Jurkat, Clone E6-1 (cell line): ENCODE measurements at regions not wholly inside any gene's neighbourhood (a gene's known extent, or its start where the extent isn't known, plus 50 kb on each side); places are given as distances from the start of the nearest gene placed in this dataset.

Experiments
- DNase-seq: peaks from one replicate; pipeline ENCODE4 v3.0.0-alpha.2; 2011; ENCODE audit warnings: low read depth, low spot score
- H3K4me3 ChIP-seq: 2 replicates; pipeline ENCODE4 v1.5.1; 2011; ENCODE audit warnings: mild to moderate bottlenecking, low read length, control low read depth, moderate library complexity

DNA sequence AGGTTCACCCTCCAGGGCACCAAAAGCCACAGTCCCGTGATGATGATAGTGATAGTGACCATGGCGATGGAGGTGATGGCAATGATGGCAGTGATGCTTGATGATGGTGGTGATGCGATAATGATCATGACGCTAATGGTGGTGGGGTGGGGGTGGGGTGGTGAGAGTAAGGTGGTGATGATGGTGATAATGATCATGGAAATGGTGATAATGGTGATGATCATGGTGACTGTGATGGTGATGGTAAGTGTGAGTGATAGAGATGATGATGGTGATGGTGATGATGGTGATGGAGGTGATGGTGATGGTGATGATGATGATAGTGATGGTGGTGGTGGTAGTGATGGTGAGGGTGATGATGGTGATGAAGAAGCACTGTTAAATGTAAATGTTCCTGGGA is 96.9 kb downstream of the SYNE3 start:
- no peak overlapping the region for H3K4me3 ChIP-seq
- no peak for DNase-seq

DNA sequence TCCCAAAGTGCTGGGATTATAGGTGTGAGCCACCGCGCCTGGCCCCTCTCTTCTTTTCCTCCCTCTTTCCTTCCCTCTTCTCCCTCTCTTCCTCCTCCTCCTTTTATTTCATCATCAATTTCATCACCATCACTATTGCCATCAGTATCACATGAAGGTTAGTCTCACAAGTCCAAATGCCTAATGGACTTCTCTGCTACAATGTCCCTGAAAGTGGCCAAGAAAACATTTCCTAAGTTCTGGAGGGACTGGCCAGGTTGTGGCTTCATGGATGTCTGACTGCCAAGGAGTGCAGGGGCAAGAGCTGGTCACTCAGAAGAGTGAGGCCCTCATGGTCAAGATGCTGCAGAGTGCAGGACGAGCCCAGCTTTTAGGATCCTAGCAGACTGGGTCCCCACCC is 97.6 kb downstream of the SYNE3 start:
- DNase-seq, result no peak

DNA sequence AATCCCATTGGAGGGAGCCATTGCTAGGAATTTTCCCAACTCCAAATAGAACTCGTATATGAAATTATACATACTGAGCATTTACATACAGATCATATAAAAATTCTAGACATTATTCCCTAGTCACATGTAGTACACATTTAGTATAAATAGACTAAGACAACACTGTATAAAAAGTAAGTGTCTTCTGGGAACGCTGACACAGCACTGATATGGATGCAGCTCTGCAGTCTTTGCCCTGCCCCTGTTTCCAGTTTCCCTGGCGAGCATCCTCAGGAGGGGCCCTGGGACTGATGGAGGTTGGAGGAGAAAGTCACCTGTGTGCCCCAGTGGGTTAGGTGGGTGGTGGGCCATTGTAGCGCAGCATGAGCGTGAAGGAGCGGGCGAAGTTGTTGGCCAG is 97.8 kb upstream of the CLMN start:
- no peak overlapping the region for H3K4me3 ChIP-seq
- DNase-seq, result no peak

More for the DNA sequence above, 97.6 kb downstream of the SYNE3 start:
- H3K4me3 ChIP-seq, result no peak overlapping the region

DNA sequence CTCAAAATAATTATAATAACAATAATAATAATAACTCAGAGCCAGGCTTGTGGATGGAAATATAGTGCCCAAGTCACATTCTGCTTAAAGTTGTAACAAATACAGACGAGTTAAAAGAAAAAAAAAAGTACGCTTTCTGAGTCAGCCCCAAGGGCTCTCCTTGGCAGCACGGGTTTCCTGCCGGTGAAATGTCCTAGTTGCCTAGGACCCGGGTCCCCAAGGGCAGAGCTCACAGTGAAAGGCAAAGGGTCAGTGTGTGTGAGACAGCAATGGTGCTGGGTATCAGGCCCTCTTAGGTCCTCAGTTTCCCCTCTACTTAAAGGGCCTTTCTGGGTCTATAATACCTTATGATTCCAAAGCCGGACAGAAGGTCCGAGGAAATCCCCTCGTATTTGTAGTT is 96.3 kb upstream of the CLMN start:
- no peak for DNase-seq
- no peak overlapping the region for H3K4me3 ChIP-seq

DNA sequence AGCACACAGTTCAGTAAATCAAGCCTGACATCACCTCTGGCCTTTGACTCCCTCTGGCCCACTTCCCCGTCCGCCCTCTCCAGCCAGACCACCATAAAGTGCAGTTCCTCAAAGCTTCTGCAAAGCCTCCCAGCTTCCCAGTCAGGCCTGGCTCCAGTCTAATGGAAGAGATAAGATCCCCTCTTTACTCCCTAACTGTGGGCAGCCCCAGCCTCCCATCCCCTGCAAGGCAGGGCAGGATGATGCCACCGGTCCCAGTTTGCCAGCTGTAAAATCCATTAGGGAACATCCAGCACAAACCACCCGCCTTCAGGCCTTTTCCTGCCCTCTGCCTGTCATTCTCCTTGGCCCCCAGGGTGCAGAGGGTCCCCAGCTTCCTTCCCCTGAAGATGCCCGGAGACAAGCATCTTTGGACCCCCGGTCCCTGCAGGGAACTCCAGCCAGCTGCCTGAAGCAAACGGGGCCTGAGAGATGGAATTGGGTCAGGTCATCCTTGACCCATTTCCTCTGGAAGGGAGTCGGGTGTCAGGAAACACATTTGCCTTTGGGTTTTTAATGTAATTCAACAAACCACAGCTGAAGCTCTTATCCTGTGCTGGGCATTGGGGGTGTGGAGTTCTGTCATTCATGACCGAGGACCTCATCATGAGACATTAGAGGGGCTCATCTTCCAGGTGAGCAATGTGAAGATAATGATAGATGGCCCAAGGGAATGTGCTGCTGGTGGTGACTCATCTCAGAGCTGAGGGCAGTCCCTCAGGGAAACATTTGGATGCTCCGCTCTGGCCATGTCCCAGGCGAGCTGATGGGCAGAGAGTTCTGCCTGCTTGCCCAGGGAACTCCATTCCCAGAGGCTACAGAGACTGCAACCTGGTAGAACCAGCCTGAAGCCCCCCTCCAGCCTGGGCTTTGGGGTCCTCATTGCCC is 93.8 kb upstream of the CLMN start:
- no peak for DNase-seq
- no peak overlapping the region for H3K4me3 ChIP-seq

DNA sequence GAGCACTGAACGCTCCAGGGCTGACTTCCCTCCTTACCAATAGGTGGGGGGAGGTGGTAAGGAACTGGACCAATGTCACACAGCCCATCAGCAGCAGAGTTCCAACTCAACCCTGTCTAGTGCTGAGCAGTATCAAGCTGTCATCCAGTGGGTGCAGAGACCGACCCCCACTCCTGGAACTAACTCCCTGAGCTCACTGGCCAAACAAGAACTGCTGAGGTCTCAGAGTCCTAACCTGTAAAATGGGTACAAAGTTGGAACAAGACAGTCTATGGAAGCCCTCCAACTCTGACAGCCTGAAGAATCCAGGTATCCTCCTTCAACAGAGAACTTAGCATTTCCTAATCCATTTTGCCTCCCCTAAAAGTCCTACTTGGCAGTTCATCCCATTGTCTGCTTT is 91.1 kb upstream of the CLMN start:
- H3K4me3 ChIP-seq, result no peak overlapping the region
- no peak for DNase-seq

DNA sequence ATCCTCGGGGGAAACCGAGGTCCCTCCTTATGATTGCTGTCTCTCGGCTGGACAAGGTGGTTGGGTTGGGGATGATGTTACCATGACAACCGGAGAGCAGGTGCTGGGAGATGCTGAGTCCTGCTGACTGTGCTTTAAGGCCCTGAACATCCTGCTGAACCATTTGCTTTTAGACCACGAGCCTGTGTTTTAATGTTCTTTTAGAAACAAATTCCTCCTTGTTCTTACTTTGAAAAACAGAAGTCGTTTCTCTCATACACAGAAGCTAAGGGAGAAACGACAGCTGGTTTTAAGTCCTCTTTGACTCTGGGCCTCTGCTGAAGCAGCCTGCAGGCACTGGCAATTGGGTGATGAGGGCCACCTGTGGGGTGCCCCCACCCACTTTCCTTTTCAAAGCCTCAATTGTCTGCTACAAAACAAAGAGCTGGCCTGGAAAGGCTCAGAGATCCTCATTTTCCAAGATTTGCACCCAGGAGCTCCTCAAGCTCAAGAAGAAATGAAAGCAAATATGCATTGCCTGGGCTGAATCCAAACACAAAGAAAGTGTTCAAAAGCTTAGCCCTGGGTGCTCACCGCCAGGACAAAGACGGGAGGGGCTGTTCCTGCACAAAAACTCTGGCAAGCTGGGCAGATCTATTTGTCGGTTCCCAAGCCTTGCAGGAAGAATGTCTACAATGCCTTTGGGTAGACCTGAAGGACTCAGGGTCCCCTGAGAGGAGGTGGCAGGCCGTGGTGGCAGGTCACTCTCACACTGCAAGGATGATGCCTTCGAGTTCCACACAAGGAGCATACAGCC is 90.0 kb upstream of the CLMN start:
- no peak for DNase-seq
- H3K4me3 ChIP-seq, result no peak overlapping the region

DNA sequence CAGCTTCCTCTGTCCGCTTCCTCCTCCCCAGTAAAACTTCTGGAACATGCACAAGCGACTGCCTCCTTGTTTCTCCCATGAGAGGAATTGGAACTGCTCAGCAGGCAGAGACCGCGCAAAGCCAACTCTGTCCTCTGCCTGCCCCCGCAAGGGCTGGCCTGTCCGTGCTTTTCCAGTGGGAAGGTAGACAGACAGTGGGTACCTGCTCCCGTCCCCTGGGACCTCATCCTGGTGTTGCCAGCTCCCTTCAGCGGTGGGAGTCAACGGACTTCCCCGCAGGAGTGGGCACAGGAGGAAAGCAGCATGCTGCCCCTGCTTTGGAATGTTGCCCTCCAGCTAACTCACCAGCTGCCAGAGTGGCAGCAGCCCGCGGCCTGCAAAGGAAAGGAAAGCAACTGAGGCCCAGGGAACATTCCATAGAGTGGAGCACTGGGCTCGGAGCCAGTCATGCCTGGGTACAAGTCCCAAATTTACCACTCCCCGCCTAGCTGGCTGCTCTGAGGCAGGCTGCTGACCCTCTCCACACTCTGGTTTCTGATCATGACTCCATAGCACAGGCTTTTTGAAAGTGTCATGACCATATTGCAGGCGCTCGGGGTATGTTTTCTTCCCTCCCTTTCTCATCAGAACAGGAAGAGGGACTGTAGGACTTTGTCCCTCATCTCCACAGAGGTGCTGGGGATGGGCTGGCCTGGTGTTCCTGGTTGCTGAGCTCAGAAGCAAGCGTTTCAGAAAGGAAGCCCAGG is 89.2 kb upstream of the CLMN start:
- H3K4me3 ChIP-seq, result no peak overlapping the region
- no peak for DNase-seq

DNA sequence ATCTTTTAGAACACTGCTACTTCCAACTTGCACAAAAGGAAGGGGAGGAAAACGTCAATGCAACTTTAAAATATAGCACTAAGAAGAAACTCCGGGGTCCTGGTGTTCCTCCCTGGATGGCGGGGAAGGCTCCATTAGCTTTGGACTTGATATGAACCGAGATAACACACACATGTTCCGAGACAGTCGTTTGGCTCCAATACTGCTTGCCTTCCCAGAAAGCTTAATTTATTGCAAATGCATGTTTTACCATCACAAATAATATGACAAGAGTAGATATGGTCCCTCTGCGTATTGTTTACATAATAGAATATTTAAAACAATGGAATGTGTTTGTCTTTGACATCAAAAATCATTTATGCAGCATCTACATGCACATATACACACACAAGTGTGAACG is 87.6 kb upstream of the CLMN start:
- DNase-seq, result no peak
- H3K4me3 ChIP-seq, result no peak overlapping the region

DNA sequence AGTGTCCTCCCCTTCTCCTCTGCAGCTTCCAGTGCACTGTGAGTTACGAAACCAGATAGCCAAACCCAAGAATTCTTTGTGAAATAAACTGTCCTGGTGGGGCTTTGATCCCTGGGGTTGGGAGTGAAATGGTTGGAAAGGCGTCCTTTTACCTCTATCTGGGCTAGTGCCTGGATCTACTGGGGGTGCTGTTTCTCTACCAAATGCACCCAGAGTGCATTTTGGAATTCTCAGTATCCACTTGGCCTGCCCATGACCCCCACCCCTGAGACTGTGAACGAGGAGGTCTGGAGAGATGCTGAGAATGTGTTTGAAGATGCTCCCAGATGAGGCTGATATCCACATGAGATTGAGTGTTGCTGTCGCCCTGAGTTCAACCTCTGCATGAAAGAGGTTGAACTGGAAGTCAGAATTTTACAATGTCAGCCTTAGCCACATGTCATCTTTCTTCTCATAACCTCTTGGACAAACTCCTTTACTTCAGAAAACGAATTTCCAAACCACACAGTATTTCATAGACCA is 87.1 kb upstream of the CLMN start:
- DNase-seq, result no peak
- H3K4me3 ChIP-seq, result no peak overlapping the region

DNA sequence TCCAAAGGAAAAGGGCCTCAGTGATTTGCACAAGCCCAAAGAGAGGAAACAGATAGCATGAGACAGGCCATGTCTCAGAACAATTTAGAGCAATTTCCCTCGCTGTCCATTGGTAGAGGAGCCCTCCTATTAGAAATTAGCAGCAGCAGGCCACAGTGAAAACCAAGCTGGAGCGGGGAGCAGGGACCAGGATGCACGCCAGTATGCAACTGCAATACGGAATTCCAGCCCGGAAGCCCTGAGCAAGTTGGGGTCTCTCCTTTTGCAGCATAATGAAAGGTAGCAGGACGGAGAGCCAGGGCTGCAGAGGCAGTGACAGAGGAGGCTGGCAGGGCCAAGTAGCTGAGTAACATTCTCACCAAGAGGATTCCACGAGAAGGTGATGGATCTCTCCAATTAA is 84.9 kb upstream of the CLMN start:
- DNase-seq, result no peak
- no peak overlapping the region for H3K4me3 ChIP-seq

DNA sequence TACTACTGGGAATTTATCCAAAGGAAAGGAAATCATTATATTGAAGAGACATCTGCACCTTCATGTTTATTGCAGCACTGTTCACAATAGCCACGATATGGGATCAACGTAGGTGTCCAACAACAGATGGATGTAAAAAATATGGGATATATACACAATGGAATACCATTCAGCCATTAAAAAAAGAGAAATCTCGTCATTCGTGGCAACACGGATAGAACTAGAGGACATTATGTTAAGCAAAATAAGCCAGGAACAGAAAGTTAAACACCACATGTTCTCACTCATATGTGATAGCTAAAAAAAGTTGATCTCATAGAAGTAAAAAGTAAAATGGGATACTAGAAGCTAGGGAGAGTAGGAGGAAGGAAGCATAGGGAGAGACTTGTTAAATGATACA is 82.9 kb upstream of the CLMN start:
- H3K4me3 ChIP-seq, result no peak overlapping the region
- no peak for DNase-seq

DNA sequence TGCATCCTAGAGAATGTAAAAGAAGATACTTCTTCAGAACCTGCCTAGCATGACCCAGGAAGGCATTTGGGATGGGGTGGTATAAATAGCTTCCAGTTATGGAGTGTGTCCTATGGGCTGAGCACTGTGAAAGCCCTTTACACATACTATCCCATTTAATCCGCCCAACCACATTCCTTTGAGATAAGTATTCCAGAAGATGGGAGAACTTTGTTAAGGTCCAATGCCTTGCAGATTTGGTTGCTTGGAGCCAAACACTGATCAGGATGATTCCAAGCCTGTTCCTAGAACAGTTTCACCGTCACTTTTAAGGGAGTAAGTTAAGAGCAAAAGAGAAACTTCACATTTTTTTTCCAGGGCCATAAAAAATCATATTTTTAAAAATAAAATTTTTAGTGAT is 82.5 kb upstream of the CLMN start:
- DNase-seq, result no peak
- H3K4me3 ChIP-seq, result no peak overlapping the region

DNA sequence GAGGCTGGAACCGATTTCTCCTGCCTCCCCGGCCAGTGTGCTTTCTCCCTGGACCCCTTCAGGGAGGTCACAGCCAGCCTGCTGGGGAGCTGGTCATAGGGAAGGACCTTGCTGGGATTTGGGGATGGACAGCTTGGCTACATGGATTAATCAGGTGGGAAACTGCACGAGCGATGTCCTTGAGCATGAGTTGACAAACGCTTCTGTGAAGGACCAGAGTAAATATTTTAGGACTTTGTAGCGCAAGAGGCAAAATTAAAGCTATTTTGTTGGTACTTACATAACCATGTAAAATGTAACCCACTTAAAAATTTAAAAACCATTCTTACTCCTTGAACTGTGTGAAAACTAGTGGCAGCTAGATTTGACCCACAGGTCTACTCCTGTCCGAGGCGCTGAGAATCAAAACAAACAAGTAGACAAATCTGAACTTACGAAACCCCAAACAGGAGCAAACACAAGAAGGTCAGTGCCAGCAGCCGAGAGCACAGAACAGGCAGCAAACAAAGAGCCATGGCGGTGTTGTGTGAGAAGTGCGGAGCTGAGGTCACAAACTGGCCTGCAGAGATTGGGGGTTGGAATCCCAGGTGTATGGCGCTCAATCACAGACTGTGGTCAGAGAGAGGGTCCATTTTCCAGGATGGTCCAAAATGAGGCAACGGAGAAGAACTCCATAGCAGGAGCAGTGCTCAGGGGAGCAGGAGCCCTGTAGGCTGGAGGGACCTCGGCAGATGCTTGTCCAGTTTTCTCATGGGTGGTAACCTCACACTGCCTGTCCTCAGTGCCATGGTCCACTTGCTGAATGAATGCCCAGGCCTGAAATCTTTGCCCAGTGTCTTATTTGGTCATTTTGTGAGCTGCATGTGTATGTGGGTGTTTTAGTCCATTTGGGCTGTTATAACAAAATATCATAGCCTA is 79.2 kb upstream of the CLMN start:
- H3K4me3 ChIP-seq, result no peak overlapping the region
- DNase-seq, result no peak

DNA sequence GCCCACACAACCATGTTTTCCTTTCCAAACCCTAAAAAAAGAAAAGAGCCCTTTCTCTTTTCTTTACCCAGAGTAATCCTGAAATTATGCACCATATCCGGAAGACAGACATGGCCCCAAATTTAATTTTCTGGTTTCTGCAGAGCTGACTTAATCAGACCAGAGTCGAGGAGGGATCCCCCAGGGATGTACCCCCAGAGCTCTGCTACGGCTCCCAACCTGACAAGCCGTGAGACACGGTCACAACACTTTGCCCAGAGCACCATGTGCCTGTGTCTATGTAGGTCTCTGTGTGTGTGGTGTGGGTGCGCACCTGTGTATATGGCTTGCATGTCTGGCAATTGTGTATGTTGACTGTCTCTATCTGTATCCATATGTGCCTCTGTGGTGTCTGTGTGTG is 77.6 kb upstream of the CLMN start:
- no peak for DNase-seq
- H3K4me3 ChIP-seq, result no peak overlapping the region

DNA sequence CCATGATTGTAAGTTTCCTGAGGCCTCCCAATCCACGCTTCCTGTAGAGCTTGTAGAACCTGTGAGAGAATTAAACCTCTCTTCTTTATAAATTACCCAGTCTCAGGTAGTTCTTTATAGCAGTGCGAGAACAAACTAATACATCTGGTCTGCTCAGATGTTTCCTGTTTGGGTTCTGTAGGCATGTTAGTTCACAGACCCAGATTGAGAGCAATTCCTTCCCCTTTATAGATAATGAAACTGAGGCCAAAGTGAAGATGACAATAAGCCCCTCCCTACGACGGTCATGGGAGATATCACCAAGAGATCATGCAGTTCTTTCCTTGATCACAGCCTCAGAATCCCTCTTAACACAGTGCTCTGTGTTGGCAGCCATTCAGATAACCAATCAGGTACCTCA is 76.5 kb upstream of the CLMN start:
- H3K4me3 ChIP-seq, result no peak overlapping the region
- no peak for DNase-seq

DNA sequence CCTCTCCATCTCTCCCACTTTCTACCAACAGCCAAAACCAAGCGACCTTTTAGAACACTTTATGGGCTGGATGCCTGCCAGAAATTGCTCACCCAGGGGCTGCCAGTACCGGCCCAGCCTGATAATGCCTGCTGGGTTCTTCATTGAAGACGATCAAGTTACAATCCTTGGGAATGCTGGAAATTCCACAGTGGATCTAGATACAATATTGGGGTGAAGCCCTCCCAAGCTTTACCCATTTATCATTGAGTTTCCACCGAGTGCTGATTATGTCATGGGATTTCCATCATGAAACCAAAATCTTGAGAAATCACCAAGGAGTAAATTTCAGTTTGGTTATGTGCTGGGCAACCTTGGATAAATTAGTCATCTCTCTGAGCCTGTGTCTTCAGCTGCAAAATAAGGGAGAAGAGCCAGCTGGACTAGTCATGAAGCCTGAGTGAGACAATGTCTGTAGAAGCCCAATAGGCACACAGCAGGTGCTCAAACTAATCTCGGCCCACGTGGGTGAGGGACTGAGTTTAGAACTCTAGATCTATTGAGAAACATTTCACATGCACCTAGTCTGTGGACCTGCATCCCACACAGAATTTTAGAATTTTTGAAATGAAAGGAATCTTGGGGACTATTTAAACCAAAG is 75.5 kb upstream of the CLMN start:
- no peak for DNase-seq

More for the DNA sequence above, 75.5 kb upstream of the CLMN start:
- no peak overlapping the region for H3K4me3 ChIP-seq
